Gastrocnemius medialis (tissue), 4 donors: ENCODE measurements at regions not wholly inside any gene's neighbourhood (a gene's known extent, or its start where the extent isn't known, plus 50 kb on each side); places are given as distances from the start of the nearest gene placed in this dataset.

Experiments
- POLR2A ChIP-seq, 2 donors: fragments of 450-650 bp; IDR thresholded peaks; one replicate each; pipeline ENCODE4 v1.6.1; 2017; ENCODE audit warnings: antibody characterized with exemption in 2 of 2, mild to moderate bottlenecking in 2 of 2, moderate library complexity in 2 of 2
- TF ChIP-seq, protein P1 (sequence below), 5 experiments: fragments of 450-650 bp in 3 of 5; fragments of 200-600 bp in 2 of 5; sonication (generic) in 2 of 5; IDR thresholded peaks in 4 of 5; conservative IDR thresholded peaks in 1 of 5; 1 replicate in 4 of 5; 2 replicates in 1 of 5; pipeline ENCODE4 v1.5.1; 2016 to 2019; ENCODE audit warnings: antibody characterized with exemption in 5 of 5, mild to moderate bottlenecking in 3 of 5, moderate library complexity in 3 of 5

DNA sequence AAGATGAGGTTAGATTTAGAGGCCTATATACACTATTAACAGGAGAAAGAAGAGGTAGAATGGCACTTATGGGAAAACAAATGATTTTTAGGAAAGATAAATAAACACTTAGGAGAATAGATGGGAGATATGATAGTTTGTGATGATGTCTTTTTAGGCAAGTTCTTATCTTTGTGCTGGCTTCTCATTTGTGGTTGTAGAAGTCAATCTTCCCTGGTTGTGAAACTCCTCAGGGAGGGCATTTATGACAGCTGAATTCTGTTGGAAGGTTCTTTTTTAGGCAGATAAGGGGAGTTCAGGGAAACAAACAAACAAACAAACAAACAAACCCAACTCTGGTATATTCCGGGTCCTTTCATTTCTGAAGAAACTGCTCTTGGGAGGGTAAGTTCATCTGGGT, 311.8 kb downstream of the AEBP2 start:
- TF ChIP-seq, protein P1, sequence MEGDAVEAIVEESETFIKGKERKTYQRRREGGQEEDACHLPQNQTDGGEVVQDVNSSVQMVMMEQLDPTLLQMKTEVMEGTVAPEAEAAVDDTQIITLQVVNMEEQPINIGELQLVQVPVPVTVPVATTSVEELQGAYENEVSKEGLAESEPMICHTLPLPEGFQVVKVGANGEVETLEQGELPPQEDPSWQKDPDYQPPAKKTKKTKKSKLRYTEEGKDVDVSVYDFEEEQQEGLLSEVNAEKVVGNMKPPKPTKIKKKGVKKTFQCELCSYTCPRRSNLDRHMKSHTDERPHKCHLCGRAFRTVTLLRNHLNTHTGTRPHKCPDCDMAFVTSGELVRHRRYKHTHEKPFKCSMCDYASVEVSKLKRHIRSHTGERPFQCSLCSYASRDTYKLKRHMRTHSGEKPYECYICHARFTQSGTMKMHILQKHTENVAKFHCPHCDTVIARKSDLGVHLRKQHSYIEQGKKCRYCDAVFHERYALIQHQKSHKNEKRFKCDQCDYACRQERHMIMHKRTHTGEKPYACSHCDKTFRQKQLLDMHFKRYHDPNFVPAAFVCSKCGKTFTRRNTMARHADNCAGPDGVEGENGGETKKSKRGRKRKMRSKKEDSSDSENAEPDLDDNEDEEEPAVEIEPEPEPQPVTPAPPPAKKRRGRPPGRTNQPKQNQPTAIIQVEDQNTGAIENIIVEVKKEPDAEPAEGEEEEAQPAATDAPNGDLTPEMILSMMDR (IDR thresholded peaks at IDR 0.05 in 4 of 5, conservative IDR thresholded peaks at IDR 0.05 in 1 of 5) = no peak
- TF ChIP-seq POLR2A (IDR thresholded peaks at IDR 0.05) = no peak
